Lung (tissue), 11 donors: ENCODE measurements at regions not wholly inside any gene's neighbourhood (a gene's known extent, or its start where the extent isn't known, plus 50 kb on each side); places are given as distances from the start of the nearest gene placed in this dataset.
"Not testable (repeated sequence)": the region's sequence is repeated elsewhere in the genome, so short reads cannot be mapped to it uniquely, and the experiment has no call there.

Experiments used
- ATAC-seq: fragments of 200-7000 bp; cut with Tn5 transposase; one replicate; pipeline ENCODE4 v1.9.1; 2020; ENCODE audit warnings: moderate number of reproducible peaks; ENCODE audit not compliant: insufficient read depth, low FRiP score
- DNase-seq, 3 donors: peaks; one replicate each; pipeline ENCODE4 v3.0.0-alpha.2; 2013 to 2017
- H3K27ac ChIP-seq, 2 donors: one replicate each; pipeline ENCODE4 v1.5.1; 2013; ENCODE audit warnings: mild to moderate bottlenecking in 2 of 2, moderate library complexity in 2 of 2, control low read depth in 1 of 2, inconsistent platforms in 1 of 2, low read depth in 1 of 2, low read length in 1 of 2
- H3K27me3 ChIP-seq, 3 donors: one replicate each; pipeline ENCODE4 v1.5.1; 2013; ENCODE audit warnings: low read length in 2 of 3; ENCODE audit not compliant: control insufficient read depth in 3 of 3, insufficient read depth in 3 of 3
- H3K36me3 ChIP-seq, 4 donors: one replicate each; pipeline ENCODE4 v1.5.1; 2013; ENCODE audit warnings: low read length in 4 of 4, mild to moderate bottlenecking in 1 of 4, moderate library complexity in 1 of 4; ENCODE audit not compliant: control insufficient read depth in 4 of 4, insufficient read depth in 4 of 4
- H3K4me1 ChIP-seq, 5 donors: one replicate each; pipeline ENCODE4 v1.5.1; 2013; ENCODE audit warnings: low read length in 5 of 5, mild to moderate bottlenecking in 2 of 5, moderate library complexity in 1 of 5; ENCODE audit not compliant: control insufficient read depth in 5 of 5, insufficient read depth in 5 of 5
- H3K4me3 ChIP-seq: one replicate; pipeline ENCODE4 v1.5.1; 2013; ENCODE audit warnings: mild to moderate bottlenecking, control low read depth, moderate library complexity
- H3K9ac ChIP-seq, 2 donors: one replicate each; pipeline ENCODE4 v1.5.1; 2013; ENCODE audit warnings: low read length in 2 of 2, control low read depth in 1 of 2; ENCODE audit not compliant: insufficient read depth in 1 of 2
- H3K9me3 ChIP-seq, 4 donors: one replicate each; pipeline ENCODE4 v1.5.1; 2013; ENCODE audit warnings: low read length in 3 of 4, mild to moderate bottlenecking in 1 of 4, moderate library complexity in 1 of 4; ENCODE audit not compliant: control insufficient read depth in 4 of 4, insufficient read depth in 3 of 4
- WGBS, 2 donors: extraction: QIAGEN DNeasy Blood & Tissue Kit; methylation state at CpG; one replicate each; pipeline ENCODE4 v1.1.7; 2013; 5-methylcytosine and 5-hydroxymethylcytosine counted together
- TF ChIP-seq, protein P1 (sequence below): IDR thresholded peaks from 2 replicates; pipeline ENCODE4 v1.5.1; 2012; ENCODE audit warnings: mild to moderate bottlenecking; ENCODE audit errors: control extremely low read depth, extremely low read depth
- donor health status: control.
- donor health status: control.
- donor health status: Bipolar disorder and iron deficiency.
- donor health status: healthy.
- donor health status: DM: yes; HTN: yes; CAD: no.

DNA sequence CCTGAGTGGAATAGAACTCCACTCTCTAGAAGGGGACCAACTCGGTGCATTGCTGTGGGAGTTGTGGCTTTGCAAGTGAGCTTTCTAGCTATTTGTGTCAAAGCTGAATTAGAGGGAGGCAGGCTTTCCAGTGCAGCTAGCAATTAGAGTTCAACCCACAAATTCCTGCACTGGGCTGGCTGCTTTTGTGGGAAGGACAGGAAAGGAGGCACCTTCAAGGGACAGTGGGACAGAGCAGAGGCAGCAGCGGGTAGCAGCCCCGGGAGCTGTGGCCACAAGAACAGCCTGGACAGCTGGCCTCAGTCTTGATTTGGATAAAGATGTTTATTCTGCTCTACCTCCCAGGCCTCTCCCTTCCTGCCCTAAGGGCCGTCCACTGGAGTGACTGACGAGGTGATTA is 83.7 kb upstream of the SLIT3 start:
- Histone ChIP-seq H3K36me3 (no peaks in the 10 kb centered on the region), H3K4me1 (no peaks in the 10 kb centered on the region), H3K27me3 (no peaks in the 10 kb centered on the region), H3K9ac (no peak overlapping the region), H3K27ac (no peak overlapping the region), H3K4me3 (no peak overlapping the region), H3K9me3 (peaks cover 0 to 2% (median 0%) of the 10 kb centered on the region in 4 donors)
- ATAC-seq (no peak), DNase-seq (no peak)
- 41 to 61% methylated on average over 5 of the region's 5 CpGs for WGBS, 2 donors
- TF ChIP-seq, protein P1, sequence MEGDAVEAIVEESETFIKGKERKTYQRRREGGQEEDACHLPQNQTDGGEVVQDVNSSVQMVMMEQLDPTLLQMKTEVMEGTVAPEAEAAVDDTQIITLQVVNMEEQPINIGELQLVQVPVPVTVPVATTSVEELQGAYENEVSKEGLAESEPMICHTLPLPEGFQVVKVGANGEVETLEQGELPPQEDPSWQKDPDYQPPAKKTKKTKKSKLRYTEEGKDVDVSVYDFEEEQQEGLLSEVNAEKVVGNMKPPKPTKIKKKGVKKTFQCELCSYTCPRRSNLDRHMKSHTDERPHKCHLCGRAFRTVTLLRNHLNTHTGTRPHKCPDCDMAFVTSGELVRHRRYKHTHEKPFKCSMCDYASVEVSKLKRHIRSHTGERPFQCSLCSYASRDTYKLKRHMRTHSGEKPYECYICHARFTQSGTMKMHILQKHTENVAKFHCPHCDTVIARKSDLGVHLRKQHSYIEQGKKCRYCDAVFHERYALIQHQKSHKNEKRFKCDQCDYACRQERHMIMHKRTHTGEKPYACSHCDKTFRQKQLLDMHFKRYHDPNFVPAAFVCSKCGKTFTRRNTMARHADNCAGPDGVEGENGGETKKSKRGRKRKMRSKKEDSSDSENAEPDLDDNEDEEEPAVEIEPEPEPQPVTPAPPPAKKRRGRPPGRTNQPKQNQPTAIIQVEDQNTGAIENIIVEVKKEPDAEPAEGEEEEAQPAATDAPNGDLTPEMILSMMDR = no peak

DNA sequence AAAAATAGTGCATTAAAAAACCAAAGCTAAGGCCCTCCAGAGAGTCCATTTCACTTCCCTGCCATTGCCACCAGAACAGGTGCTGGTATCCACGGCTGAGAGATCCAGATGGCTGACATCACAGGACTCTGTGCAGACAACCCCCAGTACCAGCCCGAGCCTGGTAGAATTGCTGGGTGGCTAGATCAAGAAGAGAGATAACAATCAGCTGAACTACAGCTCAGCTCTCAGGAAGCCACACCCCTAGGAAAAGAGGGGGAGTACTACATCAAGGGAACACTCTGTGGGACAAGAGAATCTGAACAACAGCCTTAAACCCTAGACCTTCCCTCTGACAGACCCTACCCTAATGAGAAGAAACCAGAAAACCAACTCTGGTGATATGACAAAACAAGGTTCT is 73.8 kb upstream of the SLIT3 start:
- TF ChIP-seq, protein P1 = no peak
- Histone ChIP-seq H3K4me1 (no peaks in the 10 kb centered on the region), H3K27me3 (no peaks in the 10 kb centered on the region), H3K9ac (no peak overlapping the region), H3K9me3 (peaks cover 0 to 4% (median 0%) of the 10 kb centered on the region in 4 donors), H3K27ac (no peak overlapping the region), H3K4me3 (no peak overlapping the region), H3K36me3 (no peaks in the 10 kb centered on the region)
- WGBS, 2 donors = 38 to 40% methylated on average over 2 of the region's 2 CpGs
- DNase-seq (no peak), ATAC-seq (no peak)

- WGBS, 2 donors = 83 to 86% methylated on average over 10 of the region's 10 CpGs
- no peaks in the 10 kb centered on the region for H3K27me3 ChIP-seq
- no peak for DNase-seq
Measured at GRCh38 chr5:169374111-169374510, 73.2 kb upstream of the SLIT3 start.

DNA sequence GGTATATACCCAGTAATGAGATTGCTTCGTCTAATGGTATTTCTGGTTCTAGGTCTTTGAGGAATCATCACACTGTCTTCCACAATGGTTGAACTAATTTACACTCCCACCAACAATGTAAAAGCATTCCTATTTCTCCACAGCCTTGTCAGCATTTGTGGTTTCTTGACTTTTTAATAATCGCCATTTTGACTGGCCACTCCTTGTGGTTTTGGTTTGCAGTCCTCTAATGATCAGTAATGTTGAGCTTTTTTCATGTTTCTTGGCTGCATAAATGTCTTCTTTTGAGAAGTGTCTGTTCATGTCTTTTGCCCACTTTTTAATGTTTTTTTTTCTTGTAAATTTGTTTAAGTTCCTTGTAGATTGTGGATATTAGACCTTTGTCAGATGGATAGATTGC is 70.9 kb upstream of the SLIT3 start:
- H3K4me1 ChIP-seq, H3K9me3 ChIP-seq, H3K36me3 ChIP-seq, H3K27ac ChIP-seq, DNase-seq, H3K27me3 ChIP-seq, H3K4me3 ChIP-seq, H3K9ac ChIP-seq, ATAC-seq: not testable (repeated sequence)
- WGBS, 2 donors = 91 to 93% methylated on average over 2 of the region's 2 CpGs

More at GRCh38 chr5:169374111-169374510, 73.2 kb upstream of the SLIT3 start:
- ATAC-seq = no peak
- peaks cover 0 to 4% (median 0%) of the 10 kb centered on the region in 4 donors for H3K9me3 ChIP-seq
- TF ChIP-seq, protein P1 = no peak
- H3K27ac ChIP-seq = no peak overlapping the region
- no peaks in the 10 kb centered on the region for H3K4me1 ChIP-seq
- no peak overlapping the region for H3K4me3 ChIP-seq
- no peaks in the 10 kb centered on the region for H3K36me3 ChIP-seq
- H3K9ac ChIP-seq = no peak overlapping the region
